NCI-H1694 (cell line): ENCODE measurements at regions not wholly inside any gene's neighbourhood (a gene's known extent, or its start where the extent isn't known, plus 50 kb on each side); places are given as distances from the start of the nearest gene placed in this dataset.

Source experiments
- DNase-seq: peaks from one replicate; lab custom pipeline; 2025; lab: John Stamatoyannopoulos, UW

DNA sequence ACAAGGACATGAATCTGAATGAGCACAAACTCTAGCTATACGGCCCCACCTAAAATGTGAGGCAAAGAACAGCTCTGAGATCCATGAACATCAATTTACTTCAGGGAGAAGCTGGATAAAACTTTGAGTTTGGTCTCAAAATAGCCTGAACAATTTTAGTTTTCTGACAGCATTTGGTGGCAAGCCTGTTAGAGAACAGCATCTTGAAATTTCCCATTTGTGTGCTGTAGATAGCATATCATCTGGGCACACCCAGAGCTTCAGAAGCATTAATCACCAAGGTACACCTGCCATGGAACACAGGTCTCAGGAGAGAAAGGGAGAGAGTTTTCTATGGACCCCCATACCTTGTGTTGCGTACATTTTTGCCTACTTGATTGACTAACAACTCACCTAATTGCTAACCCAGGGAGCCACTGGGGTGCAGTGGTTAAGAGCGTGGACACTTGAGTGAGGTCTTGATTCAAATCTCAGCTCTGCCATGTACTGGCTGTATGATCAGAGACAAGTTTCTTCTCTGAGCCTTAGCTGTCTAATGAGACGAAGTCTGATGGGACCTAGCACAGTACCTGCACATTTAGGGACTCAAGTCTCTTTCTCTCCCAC is 264.9 kb downstream of the PIK3R1 start:
- no peak for DNase-seq

DNA sequence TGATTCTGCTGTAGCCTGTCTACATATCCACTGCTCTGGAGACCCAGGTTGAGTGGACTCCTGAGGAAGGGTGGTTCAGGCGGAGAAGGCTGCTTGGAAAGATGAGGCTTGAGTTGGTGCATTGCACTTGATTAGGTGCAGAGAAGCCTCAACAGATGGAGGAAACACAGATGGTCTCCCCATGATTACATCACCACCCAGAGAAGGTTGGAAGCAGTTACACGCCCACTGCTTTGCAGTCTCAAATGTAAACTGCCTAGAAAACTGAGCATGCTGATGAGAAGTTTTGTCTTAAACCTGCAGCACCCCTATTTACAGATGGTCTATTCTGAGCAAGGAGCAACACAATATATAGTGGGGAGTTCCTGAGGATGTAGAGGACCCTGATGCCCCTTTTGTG is 266.6 kb downstream of the PIK3R1 start:
- peak; percentile 48 for DNase-seq

DNA sequence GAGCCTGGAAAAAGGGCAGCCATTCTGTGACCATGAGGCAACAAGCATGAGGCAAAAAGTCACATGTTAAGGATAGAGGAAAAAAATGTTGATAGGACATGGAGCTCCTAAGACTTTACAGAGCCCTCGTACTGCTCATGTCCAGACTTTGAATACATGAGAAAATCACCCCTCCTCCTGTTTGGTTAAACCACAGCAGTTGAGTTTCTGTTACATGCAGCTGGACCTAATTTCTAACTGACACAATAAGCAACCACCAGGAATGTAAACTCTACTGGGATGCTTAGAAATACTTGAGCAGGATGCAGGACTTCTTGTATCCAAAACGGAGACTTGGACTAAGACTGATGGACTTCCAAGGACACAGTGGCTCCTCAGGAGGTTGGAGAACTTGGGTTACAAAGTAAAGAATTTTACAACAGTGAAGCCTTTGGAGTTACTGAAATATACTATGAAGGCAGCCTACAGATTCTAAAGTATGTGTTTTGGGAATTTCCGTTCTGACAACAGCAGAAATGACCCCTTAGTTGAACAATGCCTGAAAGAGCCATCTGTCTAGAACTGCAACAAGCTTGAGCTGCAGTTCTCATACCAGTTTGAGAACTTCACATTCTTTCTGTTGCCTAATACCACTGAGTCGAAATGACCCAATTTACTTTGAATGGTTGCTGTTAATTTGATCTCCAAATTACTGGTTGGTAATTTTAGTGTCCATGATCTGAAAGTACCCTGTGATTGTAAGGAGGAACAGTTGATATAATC is 268.9 kb downstream of the PIK3R1 start:
- DNase-seq: no peak

DNA sequence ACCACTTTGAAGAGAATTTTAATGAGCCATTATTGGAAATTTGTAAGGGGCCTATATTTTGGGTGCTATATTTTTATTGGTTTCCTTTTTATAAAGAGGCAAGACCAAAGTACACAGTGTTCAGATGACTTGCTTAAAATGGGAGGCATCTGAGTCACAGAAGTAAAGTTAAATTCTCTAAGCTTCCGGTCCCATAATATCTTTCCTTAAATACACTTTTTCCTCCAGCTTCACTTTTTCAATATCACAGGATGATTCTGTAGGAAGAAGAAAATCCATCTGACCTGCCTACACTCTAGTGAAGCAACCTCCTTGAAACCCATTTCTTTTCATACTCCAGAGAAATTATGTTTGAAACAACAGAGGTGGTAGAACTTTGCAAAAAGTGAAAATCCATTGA is 274.0 kb downstream of the PIK3R1 start:
- DNase-seq: no peak

DNA sequence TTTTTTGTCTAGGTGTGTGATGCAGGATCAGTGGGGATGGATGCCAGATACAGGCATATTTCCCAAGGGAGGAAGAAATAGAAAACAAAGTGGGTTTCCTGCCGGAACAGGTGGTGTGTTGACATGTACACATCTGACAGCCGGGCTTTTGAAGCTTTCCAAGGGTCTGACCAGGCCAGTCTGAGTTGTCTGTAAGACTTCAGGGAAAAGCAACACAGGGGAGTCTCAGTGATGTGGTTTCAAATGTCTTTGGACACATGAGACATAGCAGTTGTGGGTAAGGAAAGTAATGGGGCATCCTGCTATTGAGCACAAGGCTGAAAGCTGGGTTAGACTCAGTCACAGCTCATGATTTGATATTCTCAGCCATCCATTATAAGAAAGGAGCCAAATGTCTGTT is 274.9 kb downstream of the PIK3R1 start:
- DNase-seq: no peak

DNA sequence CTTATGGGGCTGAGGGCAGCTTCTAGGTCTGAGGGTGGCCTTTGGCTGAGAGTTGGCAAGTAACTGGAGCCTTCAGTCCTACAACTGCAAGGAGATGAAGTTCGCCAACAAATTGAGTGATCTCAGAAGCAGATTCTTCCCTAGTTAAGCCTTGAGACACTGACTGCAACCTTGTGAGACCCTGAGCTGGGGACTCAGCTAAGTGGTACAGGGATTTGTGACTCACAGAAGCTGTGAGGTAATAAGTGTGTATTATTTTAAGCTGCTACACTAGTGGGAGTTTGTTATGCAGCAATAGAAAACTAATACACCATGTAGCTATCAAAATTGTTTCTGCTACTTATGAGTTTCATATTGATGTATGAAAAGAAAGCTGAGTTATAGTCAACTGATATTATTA is 279.2 kb downstream of the PIK3R1 start:
- DNase-seq: no peak

DNA sequence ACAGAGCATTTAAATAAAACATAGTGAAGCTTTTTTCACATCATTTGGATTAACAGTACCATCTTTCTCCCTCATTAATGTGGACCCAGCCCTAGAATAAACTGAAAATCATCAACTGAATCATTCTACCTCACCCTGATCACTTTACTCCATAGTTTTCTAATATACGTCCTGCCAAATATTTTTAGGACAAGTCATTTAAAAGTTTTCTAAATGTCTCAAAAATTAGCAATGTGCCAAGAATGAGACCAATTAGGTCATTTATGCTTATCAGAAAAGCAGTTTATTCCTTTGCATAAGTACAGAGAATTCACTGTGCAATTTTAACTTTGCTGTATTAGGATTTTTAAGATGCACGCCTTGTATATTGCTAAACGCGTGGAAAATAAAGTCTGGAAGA is 284.4 kb downstream of the PIK3R1 start:
- DNase-seq: no peak

DNA sequence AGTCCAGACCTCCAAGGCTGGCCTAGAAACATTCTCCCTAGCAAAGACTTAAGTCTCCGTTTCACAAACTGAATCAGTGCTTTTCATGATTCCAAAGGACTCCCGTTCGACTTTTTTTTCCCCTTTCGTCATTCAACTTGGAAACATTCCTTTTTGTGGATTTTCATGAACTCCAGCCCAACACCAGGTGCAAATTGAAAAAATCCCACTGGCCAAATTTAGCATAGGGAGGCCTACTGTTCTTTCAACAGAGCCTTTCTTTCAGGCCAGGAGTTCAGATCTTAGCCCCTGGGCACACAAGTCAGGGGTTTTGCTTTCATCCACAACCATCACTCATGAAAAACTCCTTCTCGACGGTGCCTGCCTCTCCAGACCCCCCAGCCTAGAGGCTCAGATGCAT is 285.3 kb downstream of the PIK3R1 start:
- DNase-seq: no peak

DNA sequence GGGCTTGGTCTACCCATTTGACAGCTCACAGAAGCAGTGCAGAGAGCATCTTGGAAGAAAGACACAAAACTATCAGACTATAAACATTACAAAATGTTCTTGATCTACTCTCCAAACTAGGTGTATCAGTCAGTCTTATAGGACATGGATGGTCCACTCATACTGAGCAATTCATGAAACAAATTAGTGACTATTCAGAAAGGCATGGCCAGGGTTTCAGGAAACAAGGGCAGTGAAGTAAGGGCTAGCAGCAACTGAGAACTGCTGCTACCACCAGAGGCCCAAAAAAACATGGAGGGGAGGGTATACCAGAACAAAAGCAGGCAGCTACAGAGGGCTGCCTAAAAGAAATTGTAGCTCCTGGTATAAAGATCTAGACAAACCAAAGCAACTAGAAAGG is 287.0 kb downstream of the PIK3R1 start:
- DNase-seq: no peak

DNA sequence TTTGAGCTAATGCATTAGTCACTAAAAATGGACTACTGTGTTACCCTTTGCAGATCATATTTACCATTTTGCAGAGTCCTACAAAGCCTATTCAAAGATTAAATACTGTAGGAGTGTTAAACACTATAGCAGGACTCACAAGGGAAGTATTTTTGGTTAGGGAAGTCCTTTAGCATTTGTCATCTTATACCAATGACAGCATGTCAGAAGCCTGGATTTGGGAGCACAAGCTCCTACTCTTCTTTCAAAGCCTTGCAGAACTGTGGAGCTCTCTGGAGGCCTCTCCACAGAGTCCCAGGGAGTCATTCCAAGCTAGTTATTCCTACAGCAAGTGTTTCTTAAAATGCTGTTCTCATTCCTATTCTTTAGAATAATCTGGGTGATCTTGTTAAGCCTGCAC is 288.8 kb downstream of the PIK3R1 start:
- DNase-seq: no peak

DNA sequence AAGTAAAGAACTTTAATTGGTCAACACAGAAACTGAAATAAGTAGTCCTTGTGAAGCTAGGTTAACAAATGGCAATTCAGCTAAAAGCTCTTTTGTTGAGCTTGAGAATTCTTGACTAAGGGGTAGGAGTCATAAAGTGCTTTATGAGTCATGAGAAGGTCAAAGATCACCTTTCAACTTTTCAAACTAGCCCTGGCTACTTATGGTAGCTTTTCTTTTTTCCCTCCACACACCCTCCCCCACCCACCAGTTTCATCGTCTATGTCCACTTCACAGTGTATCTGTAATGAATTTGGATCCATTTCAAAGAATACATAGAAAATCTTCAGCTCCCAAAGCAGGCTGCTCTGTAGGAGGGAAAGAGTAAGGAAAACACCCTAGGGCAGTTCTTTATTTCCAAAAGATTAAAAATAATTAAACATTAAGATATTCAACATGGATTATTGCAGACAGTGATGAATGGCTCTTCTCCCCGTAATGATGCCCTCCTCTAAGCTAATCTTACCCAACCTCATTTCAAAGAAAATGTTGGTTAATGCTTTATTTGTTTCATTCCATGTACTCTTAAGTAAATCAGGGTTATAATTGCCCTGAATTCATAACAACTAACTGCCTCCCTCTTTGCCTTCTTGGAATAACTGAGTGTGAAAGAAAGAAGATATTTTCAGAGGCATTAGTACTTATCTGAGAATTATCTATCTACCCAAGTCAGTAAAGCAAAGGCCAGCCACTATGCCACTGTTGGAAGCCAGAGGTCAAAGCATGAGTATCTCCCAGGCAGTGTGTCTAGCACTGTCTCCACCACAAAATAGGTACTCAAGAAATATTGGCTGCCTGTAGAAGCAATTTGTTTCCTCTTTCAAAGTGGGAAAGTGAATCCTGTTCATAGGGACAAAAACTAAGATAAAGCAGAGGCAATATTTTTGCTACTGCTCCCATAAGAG is 290.6 kb downstream of the PIK3R1 start:
- DNase-seq: no peak

DNA sequence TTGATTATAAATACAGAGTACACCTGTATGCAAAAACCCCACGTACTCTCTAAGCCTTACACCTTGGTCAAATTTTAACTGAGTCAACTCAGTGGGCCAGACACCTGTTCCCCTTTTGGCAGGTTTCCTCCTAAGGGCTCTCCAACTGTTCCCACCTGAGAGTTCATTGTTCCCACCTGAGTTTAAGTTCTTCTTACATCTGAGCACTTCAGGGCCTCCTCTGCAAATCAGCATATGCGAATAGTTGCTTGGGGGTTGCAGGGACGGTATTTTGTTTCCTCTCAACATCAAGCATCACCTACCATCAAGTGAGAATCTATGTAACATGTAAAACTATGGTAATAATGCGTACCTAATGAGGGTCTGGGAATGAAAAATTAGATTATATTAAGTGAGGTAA is 300.0 kb downstream of the PIK3R1 start:
- DNase-seq: no peak

DNA sequence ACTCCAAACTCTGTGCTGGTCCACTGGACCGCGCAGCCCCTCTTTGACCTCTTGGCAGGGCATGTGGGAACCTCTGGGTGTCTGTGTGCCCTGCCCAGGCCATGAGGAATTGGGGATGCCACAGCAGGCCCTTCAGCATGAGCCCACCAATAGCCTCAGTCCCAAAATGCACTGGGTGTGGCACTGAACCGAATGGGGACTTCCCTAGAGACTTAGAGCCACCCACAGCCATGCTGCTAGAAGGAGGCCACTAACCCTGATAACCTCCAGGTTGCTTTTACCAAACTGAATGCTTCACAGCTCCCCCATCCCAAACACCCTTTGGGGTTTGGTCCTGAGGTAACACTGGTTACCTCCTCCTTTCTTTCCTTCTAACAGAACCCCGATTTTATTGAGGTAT is 302.7 kb downstream of the PIK3R1 start:
- no peak for DNase-seq

DNA sequence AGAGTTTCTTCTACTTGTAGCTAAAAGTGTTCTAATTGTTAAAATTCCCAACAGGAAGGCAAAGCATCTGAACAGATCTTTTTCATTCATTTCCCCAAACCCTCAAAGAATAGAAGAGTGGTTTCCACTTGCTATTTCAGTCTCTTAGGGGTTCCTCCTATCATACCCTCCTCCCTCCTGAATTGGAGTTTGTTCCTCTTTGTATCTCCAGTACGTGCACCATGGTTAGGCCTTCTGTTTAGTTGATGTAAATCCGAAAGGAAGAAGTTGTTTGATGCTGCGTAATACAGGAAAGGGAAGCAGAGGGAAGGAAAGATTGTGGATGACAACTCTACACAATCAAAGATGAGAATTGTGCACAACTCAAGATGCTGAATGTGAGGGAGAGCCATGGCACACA is 303.6 kb downstream of the PIK3R1 start:
- no peak for DNase-seq

DNA sequence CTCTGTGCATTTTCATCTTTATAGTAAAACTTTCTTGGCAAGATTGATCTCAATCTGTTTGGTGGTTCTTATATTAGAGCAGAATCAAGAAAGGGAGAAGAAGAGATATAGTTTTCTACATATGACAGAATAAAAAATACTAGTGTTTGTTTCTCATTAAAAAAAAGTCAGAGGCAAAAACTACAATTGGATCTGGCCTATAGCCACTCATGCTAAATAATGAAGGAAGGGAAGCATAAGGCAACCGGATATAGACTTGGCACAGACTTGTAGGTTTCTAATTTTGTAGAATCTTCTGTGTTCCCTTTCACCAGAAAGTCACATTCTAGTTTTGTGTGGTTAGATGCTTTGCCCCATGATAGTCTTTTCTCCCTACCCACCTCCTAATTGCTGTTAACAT is 306.2 kb downstream of the PIK3R1 start:
- no peak for DNase-seq

DNA sequence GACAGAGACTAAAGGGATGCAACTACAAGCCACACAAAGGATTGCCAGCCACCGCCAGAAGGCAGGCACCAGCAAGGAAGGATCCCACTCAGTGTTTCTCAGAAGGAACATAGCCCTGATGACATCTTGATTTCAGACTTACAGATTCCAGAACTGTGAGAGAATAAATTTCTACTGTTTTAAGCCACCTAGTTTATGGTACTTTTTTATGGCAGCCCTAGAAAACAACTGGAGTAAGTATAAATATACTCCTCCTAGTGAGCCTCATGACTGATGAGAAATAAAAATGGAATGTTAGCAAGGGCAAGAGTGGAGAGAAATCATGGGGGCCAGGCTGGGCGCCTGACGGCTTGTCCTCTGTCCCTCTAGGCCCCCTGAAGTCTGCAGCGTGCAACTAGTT is 307.3 kb downstream of the PIK3R1 start:
- no peak for DNase-seq

DNA sequence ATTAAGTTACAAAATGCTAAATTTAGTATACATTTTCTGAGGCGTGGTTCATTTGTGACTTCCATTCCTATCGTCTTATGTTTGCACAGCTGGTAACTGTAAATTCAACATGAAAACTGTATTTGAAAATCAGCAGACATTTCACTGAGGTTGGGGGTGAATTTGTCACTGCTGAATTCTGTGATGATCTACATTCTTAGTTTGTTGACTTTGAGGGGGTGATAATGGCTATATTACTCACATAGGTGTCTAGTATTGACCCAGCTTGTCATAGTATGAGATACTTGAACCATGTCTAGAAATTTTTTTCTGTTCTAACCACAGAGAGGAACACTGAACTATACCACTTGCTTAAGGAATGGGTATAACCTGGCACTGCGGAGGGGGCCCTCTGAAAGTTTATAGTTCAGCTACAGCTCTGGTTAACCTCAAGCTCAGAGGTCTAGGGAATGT is 313.3 kb downstream of the PIK3R1 start:
- DNase-seq: no peak

DNA sequence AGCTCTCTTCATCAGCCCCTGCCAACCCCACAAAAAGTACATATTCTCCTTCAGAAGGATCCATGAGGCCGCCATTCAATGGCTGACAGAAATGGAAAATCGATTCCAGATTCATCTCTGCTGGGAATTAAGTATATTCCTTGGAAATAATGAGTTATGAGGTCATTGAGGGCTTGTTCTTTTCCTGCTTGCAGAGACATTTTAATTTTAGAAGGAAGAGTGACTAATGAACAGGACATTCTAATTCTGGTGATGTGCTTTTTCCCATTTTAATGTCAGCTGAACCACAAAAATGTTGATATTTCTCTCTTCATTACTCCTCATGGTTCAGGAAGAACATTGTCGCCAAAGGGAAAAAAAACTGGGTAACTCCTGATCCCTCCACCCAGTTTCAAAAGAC is 314.0 kb downstream of the PIK3R1 start:
- DNase-seq: no peak

DNA sequence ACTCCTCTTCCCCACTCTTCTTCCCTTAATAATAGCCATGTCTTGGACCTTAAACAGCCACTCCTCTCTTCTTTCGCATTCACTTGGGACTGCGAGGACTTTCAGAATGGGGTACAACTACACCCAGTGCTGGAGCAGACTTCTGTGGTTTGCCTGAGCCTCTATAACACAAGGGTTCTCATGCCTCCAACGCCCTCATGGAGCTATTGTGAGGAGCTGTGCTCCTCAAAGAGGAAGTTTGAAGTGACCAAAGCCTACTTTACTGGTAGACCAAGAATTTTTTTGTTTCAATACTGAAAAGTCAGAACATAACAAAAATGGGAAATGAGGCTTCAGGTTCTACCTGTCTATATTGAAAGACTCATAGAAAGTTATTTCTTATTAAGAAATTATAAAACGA is 316.4 kb downstream of the PIK3R1 start:
- DNase-seq: no peak

DNA sequence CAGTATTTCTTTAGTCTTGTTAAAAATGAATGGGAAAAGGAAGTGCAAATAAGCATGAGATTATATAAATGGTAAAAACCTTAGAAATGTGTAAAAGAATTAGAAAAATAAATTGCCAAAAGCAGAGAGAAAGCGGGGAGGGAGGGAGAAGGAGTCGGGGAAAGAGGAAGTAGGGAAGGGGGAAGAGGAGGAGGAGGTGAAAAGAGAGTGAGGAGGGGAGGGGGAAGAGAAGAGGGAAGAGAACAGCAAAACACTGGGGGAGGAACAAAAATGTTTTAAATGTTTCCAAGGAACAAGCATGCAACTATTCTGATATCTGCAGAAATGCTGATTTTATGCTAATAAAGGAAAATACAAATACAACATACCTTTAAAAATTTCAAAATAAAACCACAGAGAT is 317.5 kb downstream of the PIK3R1 start:
- DNase-seq: no peak

DNA sequence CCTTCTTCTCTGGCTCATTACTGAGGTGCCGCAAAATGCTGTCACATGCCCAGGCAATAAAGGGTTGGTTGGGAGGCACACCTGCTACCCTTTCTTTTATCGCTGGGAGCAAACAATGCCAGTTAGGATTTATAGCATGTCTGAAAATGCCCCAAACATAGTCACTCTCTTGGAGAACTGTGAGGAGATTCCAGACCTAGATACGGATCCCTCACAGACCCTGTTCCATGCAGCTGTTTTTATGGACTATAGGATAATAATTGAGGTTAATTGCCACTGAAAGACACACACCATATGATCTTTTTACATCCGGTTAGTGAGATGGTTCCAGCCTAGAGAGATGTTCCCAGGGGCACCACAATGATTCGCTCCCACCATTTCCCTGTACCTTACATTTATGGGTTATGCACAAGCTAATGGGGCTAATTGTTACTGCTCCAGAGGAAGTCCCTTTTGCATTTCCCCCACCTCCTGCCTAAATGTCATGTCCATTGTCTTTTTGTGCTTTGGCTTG is 318.1 kb downstream of the PIK3R1 start:
- DNase-seq: no peak

DNA sequence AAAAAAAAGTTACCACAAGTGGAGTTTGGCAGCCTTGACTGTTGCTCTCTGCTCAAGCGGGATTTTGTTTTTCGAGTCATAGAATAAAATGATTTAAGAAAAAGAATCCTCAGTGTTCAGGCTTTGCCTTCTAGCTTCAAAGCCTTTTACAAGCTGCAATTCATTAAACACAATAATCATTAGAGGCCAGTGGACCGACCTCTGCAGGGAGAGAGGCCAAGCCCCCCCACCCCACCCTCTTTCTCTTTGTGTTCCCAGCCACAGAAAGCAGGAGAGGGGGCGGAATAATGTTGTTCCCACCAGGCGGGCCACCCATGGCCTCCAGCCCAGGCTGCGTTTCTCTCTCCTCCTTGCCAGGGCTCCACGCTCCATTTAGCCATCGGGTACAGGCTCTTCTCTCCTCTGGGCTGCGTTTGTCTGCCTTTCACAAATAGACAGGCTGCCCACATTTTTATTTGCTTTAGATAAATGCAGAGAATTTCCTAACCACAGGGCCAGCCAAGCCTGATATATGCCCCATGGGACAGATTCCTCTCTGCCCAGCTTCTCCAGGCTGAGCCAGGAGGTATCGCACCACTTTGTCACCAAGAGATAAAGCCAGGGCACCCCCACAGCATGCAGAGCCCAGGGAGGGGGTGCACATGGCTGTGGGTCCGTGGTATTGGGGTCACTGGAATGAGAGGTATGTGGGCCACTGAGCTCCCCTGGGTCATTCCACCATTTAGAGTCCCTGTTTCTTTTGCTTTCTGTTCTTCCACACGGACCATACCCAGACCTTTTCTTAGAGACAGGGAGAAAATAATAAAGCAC is 318.8 kb downstream of the PIK3R1 start:
- no peak for DNase-seq
